ENCODE measurements at regions not wholly inside any gene's neighbourhood (a gene's known extent, or its start where the extent isn't known, plus 50 kb on each side); places are given as distances from the start of the nearest gene placed in this dataset.

GRCh38 chr16:26838931-26839330, 227.8 kb upstream of the C16orf82 start:
- Mint-ChIP-seq H3K4me1 (ENCODE audit: low read depth) (no peaks in the 10 kb centered on the region), H3K4me3 (no peak overlapping the region), H3K27me3 (peaks cover 11% of the 10 kb centered on the region), H3K27ac (no peak overlapping the region), H3K36me3 (ENCODE audit: low read depth) (no peaks in the 10 kb centered on the region), H3K9me3 (no peaks in the 10 kb centered on the region)
- Histone ChIP-seq H3K4me1 (ENCODE audit: insufficient read depth, low read length) (no peaks in the 10 kb centered on the region), H3K4me3 (ENCODE audit: low read length) (no peak overlapping the region), H3K36me3 (ENCODE audit: insufficient read depth, low read length) (no peaks in the 10 kb centered on the region), H3K9me3 (ENCODE audit: control insufficient read depth in 1 of 2, insufficient read depth in 1 of 2, low read length in 2 of 2) (peaks cover 0 to 3% of the 10 kb centered on the region in 2 experiments), H3K27me3 (ENCODE audit: control insufficient read depth in 1 of 2, insufficient read depth in 2 of 2, low read length in 2 of 2) (no peaks in the 10 kb centered on the region), H3K27ac (ENCODE audit: low read depth in 1 of 2, low read length in 2 of 2) (no peak overlapping the region)
- CTCF ChIA-PET, result no interaction called here
- POLR2A ChIA-PET, result no interaction called here
- ATAC-seq (ENCODE audit: poor library complexity), result no peak
- no peak for TF ChIP-seq CTCF (IDR thresholded peaks at IDR 0.05)
- intact Hi-C loops (cut with DNase I, micrococcal nuclease), result no loop called here
- DNase-seq, result no peak

GRCh38 chr16:26840691-26841090, 226.0 kb upstream of the C16orf82 start:
- H3K4me1 ChIP-seq (ENCODE audit: insufficient read depth, low read length), result no peaks in the 10 kb centered on the region
- CTCF ChIA-PET, result no interaction called here
- no peak overlapping the region for H3K4me3 ChIP-seq (ENCODE audit: low read length)
- intact Hi-C loops (cut with DNase I, micrococcal nuclease), result no loop called here
- no peaks in the 10 kb centered on the region for H3K36me3 ChIP-seq (ENCODE audit: insufficient read depth, low read length)
- H3K9me3 ChIP-seq (ENCODE audit: control insufficient read depth in 1 of 2, insufficient read depth in 1 of 2, low read length in 2 of 2), result peaks cover 0 to 3% of the 10 kb centered on the region in 2 experiments
- Mint-ChIP-seq H3K4me3 (no peak overlapping the region), H3K27ac (no peak overlapping the region), H3K36me3 (ENCODE audit: low read depth) (no peaks in the 10 kb centered on the region), H3K4me1 (ENCODE audit: low read depth) (no peaks in the 10 kb centered on the region), H3K27me3 (peaks cover 11% of the 10 kb centered on the region), H3K9me3 (no peaks in the 10 kb centered on the region)
- DNase-seq (no peak), ATAC-seq (ENCODE audit: poor library complexity) (no peak)
- no peak for TF ChIP-seq CTCF (IDR thresholded peaks at IDR 0.05)
- POLR2A ChIA-PET, result no interaction called here
- H3K27ac ChIP-seq (ENCODE audit: low read depth in 1 of 2, low read length in 2 of 2), result no peak overlapping the region
- H3K27me3 ChIP-seq (ENCODE audit: control insufficient read depth in 1 of 2, insufficient read depth in 2 of 2, low read length in 2 of 2), result no peaks in the 10 kb centered on the region

- Histone ChIP-seq H3K27me3 (ENCODE audit: control insufficient read depth in 1 of 2, insufficient read depth in 2 of 2, low read length in 2 of 2) (peaks cover 0 to 5% of the 10 kb centered on the region in 2 experiments), H3K9me3 (ENCODE audit: control insufficient read depth in 1 of 2, insufficient read depth in 1 of 2, low read length in 2 of 2) (peaks cover 8 to 11% of the 10 kb centered on the region in 2 experiments), H3K36me3 (ENCODE audit: insufficient read depth, low read length) (no peaks in the 10 kb centered on the region), H3K4me3 (ENCODE audit: low read length) (no peak overlapping the region), H3K4me1 (ENCODE audit: insufficient read depth, low read length) (no peaks in the 10 kb centered on the region), H3K27ac (ENCODE audit: low read depth in 1 of 2, low read length in 2 of 2) (no peak overlapping the region)
- CTCF ChIA-PET, result no interaction called here
- no peak for TF ChIP-seq CTCF (IDR thresholded peaks at IDR 0.05)
- no peak overlapping the region for H3K27ac Mint-ChIP-seq
- H3K9me3 Mint-ChIP-seq, result peaks cover 11% of the 10 kb centered on the region
- H3K27me3 Mint-ChIP-seq, result peaks cover 26% of the 10 kb centered on the region
- POLR2A ChIA-PET, result no interaction called here
- H3K4me3 Mint-ChIP-seq, result no peak overlapping the region
- intact Hi-C loops (cut with DNase I, micrococcal nuclease), result no loop called here
- DNase-seq (no peak), ATAC-seq (ENCODE audit: poor library complexity) (no peak)
- H3K36me3 Mint-ChIP-seq (ENCODE audit: low read depth), result no peaks in the 10 kb centered on the region
- H3K4me1 Mint-ChIP-seq (ENCODE audit: low read depth), result no peaks in the 10 kb centered on the region
Measured at GRCh38 chr16:26856271-26856670, 210.5 kb upstream of the C16orf82 start.
